ENCODE measurements at regions not wholly inside any gene's neighbourhood (a gene's known extent, or its start where the extent isn't known, plus 50 kb on each side); places are given as distances from the start of the nearest gene placed in this dataset.

DNA sequence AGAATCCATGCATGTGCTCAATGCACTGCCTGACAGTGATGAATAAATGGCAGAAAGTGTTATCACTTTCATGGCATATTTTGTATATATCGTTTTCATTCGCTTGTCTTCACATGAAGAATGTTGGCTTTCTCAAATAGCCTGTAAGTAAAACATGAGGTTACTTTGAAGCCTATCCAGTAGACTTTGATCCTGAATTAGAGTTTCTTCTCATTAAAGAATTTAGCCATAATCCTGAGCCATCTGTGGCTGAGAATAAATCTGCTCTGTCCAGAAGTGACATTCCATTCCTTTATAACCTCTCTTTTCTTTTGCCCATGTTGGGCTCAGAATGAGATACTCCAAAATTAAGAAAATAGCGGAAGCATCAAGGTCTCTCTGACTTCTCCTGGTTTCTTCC, 1071.7 kb upstream of the TENM4 start:
- no peaks in the 10 kb centered on the region for H3K27me3 ChIP-seq
- TF ChIP-seq, protein P1, sequence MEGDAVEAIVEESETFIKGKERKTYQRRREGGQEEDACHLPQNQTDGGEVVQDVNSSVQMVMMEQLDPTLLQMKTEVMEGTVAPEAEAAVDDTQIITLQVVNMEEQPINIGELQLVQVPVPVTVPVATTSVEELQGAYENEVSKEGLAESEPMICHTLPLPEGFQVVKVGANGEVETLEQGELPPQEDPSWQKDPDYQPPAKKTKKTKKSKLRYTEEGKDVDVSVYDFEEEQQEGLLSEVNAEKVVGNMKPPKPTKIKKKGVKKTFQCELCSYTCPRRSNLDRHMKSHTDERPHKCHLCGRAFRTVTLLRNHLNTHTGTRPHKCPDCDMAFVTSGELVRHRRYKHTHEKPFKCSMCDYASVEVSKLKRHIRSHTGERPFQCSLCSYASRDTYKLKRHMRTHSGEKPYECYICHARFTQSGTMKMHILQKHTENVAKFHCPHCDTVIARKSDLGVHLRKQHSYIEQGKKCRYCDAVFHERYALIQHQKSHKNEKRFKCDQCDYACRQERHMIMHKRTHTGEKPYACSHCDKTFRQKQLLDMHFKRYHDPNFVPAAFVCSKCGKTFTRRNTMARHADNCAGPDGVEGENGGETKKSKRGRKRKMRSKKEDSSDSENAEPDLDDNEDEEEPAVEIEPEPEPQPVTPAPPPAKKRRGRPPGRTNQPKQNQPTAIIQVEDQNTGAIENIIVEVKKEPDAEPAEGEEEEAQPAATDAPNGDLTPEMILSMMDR (IDR thresholded peaks at IDR 0.05 in 4 of 5, conservative IDR thresholded peaks at IDR 0.05 in 1 of 5), result no peak
- no peak for TF ChIP-seq POLR2A (IDR thresholded peaks at IDR 0.05)
- H3K4me3 ChIP-seq, result no peak overlapping the region
- in situ Hi-C loops (cut with MboI; ENCODE audit: low sequenced_read_pairs in 4 of 4) (no loop called here), intact Hi-C loops (cut with DNase I; ENCODE audit: low total_unique reads) (no loop called here)
- no peak overlapping the region for H3K27ac ChIP-seq
- H3K4me1 ChIP-seq, result no peaks in the 10 kb centered on the region
- no peak for ATAC-seq
- no peaks in the 10 kb centered on the region for H3K36me3 ChIP-seq
- H3K9me3 ChIP-seq, result no peaks in the 10 kb centered on the region
- DNase-seq, result no peak

DNA sequence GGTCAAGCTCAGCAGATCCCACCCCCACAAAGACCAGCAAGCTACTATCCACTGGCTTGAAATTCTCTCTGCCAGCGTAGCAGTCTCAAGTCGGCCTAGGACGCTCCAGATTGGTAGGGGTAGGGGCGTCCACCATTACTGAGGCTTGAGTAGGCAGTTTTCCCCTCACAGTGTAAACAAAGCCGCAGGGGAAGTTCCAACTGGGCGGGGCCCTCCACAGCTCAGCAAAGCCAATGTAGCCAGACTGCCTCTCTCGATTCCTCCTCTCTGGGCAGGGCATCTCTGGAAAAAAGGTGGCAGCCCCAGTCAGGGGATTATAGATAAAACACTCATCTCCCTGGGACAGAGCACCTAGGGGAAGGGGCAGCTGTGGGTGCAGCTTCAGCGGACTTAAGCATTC, 1064.9 kb upstream of the TENM4 start:
- no peaks in the 10 kb centered on the region for H3K9me3 ChIP-seq
- no peak overlapping the region for H3K27ac ChIP-seq
- no peak overlapping the region for H3K4me3 ChIP-seq
- DNase-seq (no peak), ATAC-seq (no peak)
- no peaks in the 10 kb centered on the region for H3K36me3 ChIP-seq
- H3K4me1 ChIP-seq, result no peaks in the 10 kb centered on the region
- in situ Hi-C loops (cut with MboI; ENCODE audit: low sequenced_read_pairs in 4 of 4) (no loop called here), intact Hi-C loops (cut with DNase I; ENCODE audit: low total_unique reads) (no loop called here)
- TF ChIP-seq, protein P1 (IDR thresholded peaks at IDR 0.05 in 4 of 5, conservative IDR thresholded peaks at IDR 0.05 in 1 of 5), result no peak
- TF ChIP-seq POLR2A (IDR thresholded peaks at IDR 0.05), result no peak
- no peaks in the 10 kb centered on the region for H3K27me3 ChIP-seq

- H3K27me3 ChIP-seq, result no peaks in the 10 kb centered on the region
- intact Hi-C loops (cut with DNase I; ENCODE audit: low total_unique reads), result no loop called here
- H3K36me3 ChIP-seq, result no peaks in the 10 kb centered on the region
- no peaks in the 10 kb centered on the region for H3K4me1 ChIP-seq
- in situ Hi-C loops (cut with MboI; ENCODE audit: low sequenced_read_pairs in 4 of 4), result no loop called here
- no peak for TF ChIP-seq POLR2A (IDR thresholded peaks at IDR 0.05)
- TF ChIP-seq, protein P1 (IDR thresholded peaks at IDR 0.05 in 4 of 5, conservative IDR thresholded peaks at IDR 0.05 in 1 of 5), result no peak
- ATAC-seq (no peak), DNase-seq (no peak)
- no peak overlapping the region for H3K4me3 ChIP-seq
- H3K9me3 ChIP-seq, result no peaks in the 10 kb centered on the region
- no peak overlapping the region for H3K27ac ChIP-seq
These were observed 1063.2 kb upstream of the TENM4 start for GRCh38 chr11:80503990-80504389.

DNA sequence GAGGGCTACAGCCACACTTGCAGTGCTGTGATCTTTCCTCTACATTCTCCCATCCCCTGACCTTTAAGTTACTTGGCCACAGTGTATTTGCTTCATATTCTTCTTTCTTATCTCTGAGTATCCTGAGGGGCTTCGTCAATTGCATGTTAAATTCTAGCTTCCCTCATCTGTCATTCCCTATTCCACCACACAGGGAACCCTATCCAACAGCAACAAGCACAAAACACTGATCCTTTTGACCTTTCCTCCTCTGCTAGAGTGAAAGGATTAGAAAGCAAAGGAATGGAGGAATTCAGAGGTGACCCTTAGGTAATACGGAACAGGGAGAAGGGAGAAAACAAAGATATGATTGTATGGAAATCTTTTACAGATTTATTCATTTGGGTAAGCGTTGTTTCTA, 1061.7 kb upstream of the TENM4 start:
- H3K36me3 ChIP-seq, result no peaks in the 10 kb centered on the region
- no peaks in the 10 kb centered on the region for H3K27me3 ChIP-seq
- in situ Hi-C loops (cut with MboI; ENCODE audit: low sequenced_read_pairs in 4 of 4) (no loop called here), intact Hi-C loops (cut with DNase I; ENCODE audit: low total_unique reads) (no loop called here)
- DNase-seq, result no peak
- ATAC-seq, result no peak
- no peaks in the 10 kb centered on the region for H3K9me3 ChIP-seq
- no peak for TF ChIP-seq POLR2A (IDR thresholded peaks at IDR 0.05)
- TF ChIP-seq, protein P1 (IDR thresholded peaks at IDR 0.05 in 4 of 5, conservative IDR thresholded peaks at IDR 0.05 in 1 of 5), result no peak
- no peaks in the 10 kb centered on the region for H3K4me1 ChIP-seq
- no peak overlapping the region for H3K27ac ChIP-seq
- no peak overlapping the region for H3K4me3 ChIP-seq

- in situ Hi-C loops (cut with MboI; ENCODE audit: low sequenced_read_pairs in 4 of 4), result no loop called here
- Histone ChIP-seq H3K4me1 (no peaks in the 10 kb centered on the region), H3K27me3 (no peaks in the 10 kb centered on the region), H3K27ac (no peak overlapping the region), H3K9me3 (no peaks in the 10 kb centered on the region), H3K4me3 (no peak overlapping the region), H3K36me3 (no peaks in the 10 kb centered on the region)
- no peak for DNase-seq
- intact Hi-C loops (cut with DNase I; ENCODE audit: low total_unique reads), result no loop called here
- no peak for ATAC-seq
- TF ChIP-seq, protein P1 (IDR thresholded peaks at IDR 0.05 in 4 of 5, conservative IDR thresholded peaks at IDR 0.05 in 1 of 5), result no peak
- TF ChIP-seq POLR2A (IDR thresholded peaks at IDR 0.05), result no peak
These were observed 1054.3 kb upstream of the TENM4 start for GRCh38 chr11:80495116-80495515.

All from gastrocnemius medialis (tissue), 4 donors.